Stomach (tissue), 8 donors: ENCODE measurements at regions not wholly inside any gene's neighbourhood (a gene's known extent, or its start where the extent isn't known, plus 50 kb on each side); places are given as distances from the start of the nearest gene placed in this dataset.

Experiments
- DNase-seq, 2 donors: peaks; one replicate each; pipeline versions ENCODE4 v3.0.0 to v3.0.0-alpha.2; 2013 to 2019
- H3K27ac ChIP-seq, 5 donors: fragments of 200-600 bp in 4 of 5; sonication (generic) in 4 of 5; one replicate each; pipeline ENCODE4 v1.5.1; 2013 to 2019; ENCODE audit warnings: mild to moderate bottlenecking in 1 of 5, moderate library complexity in 1 of 5
- H3K27me3 ChIP-seq, 3 donors: fragments of 200-600 bp; sonication (generic); one replicate each; pipeline ENCODE4 v1.5.1; 2017 to 2019; ENCODE audit warnings: mixed run types in 1 of 3
- H3K36me3 ChIP-seq, 4 donors: fragments of 200-600 bp; sonication (generic); 1 replicate in 3 of 4; 2 replicates in 1 of 4; pipeline ENCODE4 v1.5.1; 2016 to 2019
- H3K4me1 ChIP-seq, 4 donors: fragments of 200-600 bp; sonication (generic); one replicate each; pipeline ENCODE4 v1.5.1; 2016 to 2019
- H3K4me3 ChIP-seq, 4 donors: fragments of 200-600 bp; sonication (generic) in 3 of 4; one replicate each; pipeline ENCODE4 v1.5.1; 2016 to 2019; ENCODE audit warnings: mild to moderate bottlenecking in 1 of 4
- H3K9me3 ChIP-seq, 4 donors: fragments of 200-600 bp; sonication (generic); one replicate each; pipeline ENCODE4 v1.5.1; 2016 to 2019
- EP300 ChIP-seq: sonication (generic); formaldehyde crosslinking; IDR thresholded peaks from one replicate; pipeline ENCODE4 v1.6.1; 2017; ENCODE audit warnings: antibody characterized with exemption
- POLR2A ChIP-seq, 4 donors: fragments of 450-650 bp; IDR thresholded peaks; one replicate each; pipeline ENCODE4 v1.6.1; 2016; ENCODE audit warnings: antibody characterized with exemption in 4 of 4, control low read depth in 2 of 4, mild to moderate bottlenecking in 1 of 4, moderate library complexity in 1 of 4
- POLR2AphosphoS5 ChIP-seq, 3 donors: sonication (generic); formaldehyde crosslinking; IDR thresholded peaks; one replicate each; pipeline ENCODE4 v1.6.1; 2016; ENCODE audit warnings: antibody characterized with exemption in 3 of 3
- WGBS, 5 donors: extraction: QIAGEN DNeasy Blood & Tissue Kit in 3 of 5; methylation state at CpG; one replicate each; pipeline versions ENCODE4 v1.1.5 to v1.1.7; 2013 to 2018; 5-methylcytosine and 5-hydroxymethylcytosine counted together
- intact Hi-C: fragments of 100-400 bp; cut with DNase I; formaldehyde crosslinking; loops from one replicate; pipeline ENCODE4 v1.15.1; 2023; ENCODE audit warnings: low total_unique reads
- TF ChIP-seq, protein P1 (sequence below), 7 experiments: fragments of 450-650 bp in 4 of 7; fragments of 200-600 bp in 3 of 7; sonication (generic) in 3 of 7; IDR thresholded peaks; one replicate each; pipeline ENCODE4 v1.5.1; 2016 to 2019; ENCODE audit warnings: antibody characterized with exemption in 7 of 7, control low read depth in 2 of 7, mild to moderate bottlenecking in 1 of 7
- donor health status: healthy with polysubstance abuse.
- donor health status: Bipolar disorder and iron deficiency.
- donor health status: healthy.

DNA sequence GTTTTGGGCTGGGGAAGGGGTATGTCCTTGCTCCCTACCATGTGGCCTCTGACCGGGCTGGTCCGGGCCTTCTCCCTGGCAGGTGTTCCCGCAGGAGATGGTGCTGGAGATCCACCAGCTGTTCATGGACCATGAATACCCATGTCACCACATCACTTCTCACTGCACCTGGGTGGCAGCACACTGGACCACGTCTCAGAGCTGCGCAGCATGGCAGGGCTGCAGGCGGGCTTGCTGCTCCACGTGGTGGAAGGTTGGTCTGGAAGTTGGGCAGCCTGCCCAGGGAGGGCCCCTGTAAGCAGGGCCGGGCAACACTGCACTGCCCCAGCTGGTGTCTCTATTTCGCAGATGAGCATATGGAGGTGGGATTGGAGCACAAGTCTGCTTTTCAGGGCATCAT, 169.5 kb upstream of the ZNF267 start:
- 88 to 96% (median 95%) methylated on average over 6 to 9 of the region's 9 CpGs for WGBS, 5 donors
- Histone ChIP-seq H3K4me1 (peaks cover 7 to 22% (median 16%) of the 10 kb centered on the region in 4 donors), H3K4me3 (no peak overlapping the region), H3K27me3 (no peaks in the 10 kb centered on the region), H3K9me3 (no peaks in the 10 kb centered on the region), H3K36me3 (peaks cover 55 to 68% (median 64%) of the 10 kb centered on the region in 4 donors), H3K27ac (no peak overlapping the region)
- TF ChIP-seq POLR2A (IDR thresholded peaks at IDR 0.05) (no peak), POLR2AphosphoS5 (IDR thresholded peaks at IDR 0.05) (no peak), EP300 (no peak)
- TF ChIP-seq, protein P1, sequence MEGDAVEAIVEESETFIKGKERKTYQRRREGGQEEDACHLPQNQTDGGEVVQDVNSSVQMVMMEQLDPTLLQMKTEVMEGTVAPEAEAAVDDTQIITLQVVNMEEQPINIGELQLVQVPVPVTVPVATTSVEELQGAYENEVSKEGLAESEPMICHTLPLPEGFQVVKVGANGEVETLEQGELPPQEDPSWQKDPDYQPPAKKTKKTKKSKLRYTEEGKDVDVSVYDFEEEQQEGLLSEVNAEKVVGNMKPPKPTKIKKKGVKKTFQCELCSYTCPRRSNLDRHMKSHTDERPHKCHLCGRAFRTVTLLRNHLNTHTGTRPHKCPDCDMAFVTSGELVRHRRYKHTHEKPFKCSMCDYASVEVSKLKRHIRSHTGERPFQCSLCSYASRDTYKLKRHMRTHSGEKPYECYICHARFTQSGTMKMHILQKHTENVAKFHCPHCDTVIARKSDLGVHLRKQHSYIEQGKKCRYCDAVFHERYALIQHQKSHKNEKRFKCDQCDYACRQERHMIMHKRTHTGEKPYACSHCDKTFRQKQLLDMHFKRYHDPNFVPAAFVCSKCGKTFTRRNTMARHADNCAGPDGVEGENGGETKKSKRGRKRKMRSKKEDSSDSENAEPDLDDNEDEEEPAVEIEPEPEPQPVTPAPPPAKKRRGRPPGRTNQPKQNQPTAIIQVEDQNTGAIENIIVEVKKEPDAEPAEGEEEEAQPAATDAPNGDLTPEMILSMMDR (IDR thresholded peaks at IDR 0.05) = no peak
- DNase-seq = no peak
- intact Hi-C loops = no loop called here

DNA sequence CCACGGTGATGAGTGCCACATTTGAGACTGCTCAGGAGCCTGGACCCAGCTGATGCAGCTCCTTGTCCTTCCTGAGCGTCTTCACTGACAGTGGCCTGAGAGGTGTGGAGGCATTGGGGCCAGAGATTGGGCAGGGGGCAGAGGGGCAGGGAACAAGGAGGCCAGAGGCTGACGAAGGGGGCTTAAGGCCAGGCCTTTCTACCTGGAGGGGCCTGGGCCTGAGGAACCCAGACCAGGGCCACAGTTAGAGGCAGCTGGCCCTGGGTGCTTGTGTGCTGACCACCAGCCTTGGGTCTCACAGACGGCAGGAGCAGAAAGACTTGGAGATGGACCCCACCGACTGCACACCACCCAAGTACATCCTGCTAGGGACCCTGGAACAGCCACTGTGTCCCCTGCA, 168.2 kb upstream of the ZNF267 start:
- H3K27ac ChIP-seq = no peak overlapping the region
- peaks cover 55 to 74% (median 73%) of the 10 kb centered on the region in 4 donors for H3K36me3 ChIP-seq
- WGBS, 5 donors = 86 to 97% (median 95%) methylated on average over 3 to 5 of the region's 5 CpGs
- intact Hi-C loops = no loop called here
- no peak for DNase-seq
- H3K4me3 ChIP-seq = no peak overlapping the region
- H3K4me1 ChIP-seq = peaks cover 7 to 16% (median 14%) of the 10 kb centered on the region in 4 donors
- H3K27me3 ChIP-seq = no peaks in the 10 kb centered on the region
- TF ChIP-seq POLR2A (IDR thresholded peaks at IDR 0.05) (no peak), POLR2AphosphoS5 (IDR thresholded peaks at IDR 0.05) (no peak), EP300 (no peak)
- TF ChIP-seq, protein P1 (IDR thresholded peaks at IDR 0.05) = no peak
- no peaks in the 10 kb centered on the region for H3K9me3 ChIP-seq

DNA sequence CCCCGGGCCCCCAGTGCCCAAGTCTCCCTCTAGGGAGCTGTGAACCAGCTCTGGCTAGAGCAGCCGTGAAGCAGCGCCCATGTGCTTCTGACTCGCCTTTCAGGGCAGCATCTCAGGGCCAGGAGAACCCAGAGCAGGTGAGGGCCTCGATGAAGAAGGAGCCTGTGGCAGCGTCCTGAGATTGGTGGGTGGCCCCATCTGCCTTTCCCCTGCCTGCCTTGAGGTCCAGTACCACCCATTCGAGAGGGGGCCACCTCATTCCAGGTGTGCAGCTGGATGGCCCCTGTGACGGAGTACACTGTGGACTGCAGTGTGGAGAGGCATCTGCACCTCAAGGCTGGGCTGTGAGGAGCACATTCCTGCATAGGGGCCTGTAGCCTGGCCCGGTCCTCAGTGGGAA, 167.3 kb upstream of the ZNF267 start:
- TF ChIP-seq POLR2AphosphoS5 (IDR thresholded peaks at IDR 0.05) = no peak
- no peak for TF ChIP-seq EP300
- TF ChIP-seq, protein P1 (IDR thresholded peaks at IDR 0.05) = no peak
- TF ChIP-seq POLR2A (IDR thresholded peaks at IDR 0.05) = no peak
- DNase-seq = no peak
- Histone ChIP-seq H3K4me3 (no peak overlapping the region), H3K36me3 (peaks cover 55 to 74% (median 73%) of the 10 kb centered on the region in 4 donors), H3K9me3 (no peaks in the 10 kb centered on the region), H3K27ac (no peak overlapping the region), H3K4me1 (peaks cover 6 to 9% (median 9%) of the 10 kb centered on the region in 4 donors), H3K27me3 (no peaks in the 10 kb centered on the region)
- WGBS, 5 donors = 80 to 91% (median 86%) methylated on average over 4 to 9 of the region's 9 CpGs
- intact Hi-C loops = no loop called here

DNA sequence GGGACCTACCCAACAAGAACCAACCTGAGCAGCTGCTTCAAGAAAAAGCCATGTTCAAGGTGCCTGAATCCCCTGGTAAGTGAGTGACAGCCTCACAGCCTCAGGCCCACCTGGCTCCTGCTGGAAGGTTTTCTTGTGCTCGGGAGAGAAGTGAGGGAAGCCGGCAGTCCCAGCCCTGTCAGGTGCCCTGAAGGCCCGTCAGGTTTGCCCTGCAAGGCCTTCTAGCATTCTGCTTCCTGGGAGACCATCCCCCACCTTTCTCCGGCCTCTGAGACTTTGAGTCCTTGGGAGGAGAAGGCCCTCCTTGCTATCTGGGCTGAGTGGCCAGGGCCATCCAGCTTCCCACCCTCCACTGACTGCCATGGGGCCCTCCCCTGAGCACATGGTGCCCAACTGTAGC, 166.7 kb upstream of the ZNF267 start:
- no peak overlapping the region for H3K4me3 ChIP-seq
- WGBS, 5 donors = 86 to 100% (median 94%) methylated on average over 4 of the region's 4 CpGs
- TF ChIP-seq, protein P1 (IDR thresholded peaks at IDR 0.05) = no peak
- TF ChIP-seq POLR2AphosphoS5 (IDR thresholded peaks at IDR 0.05) (no peak), EP300 (no peak), POLR2A (IDR thresholded peaks at IDR 0.05) (no peak)
- intact Hi-C loops = no loop called here
- H3K9me3 ChIP-seq = no peaks in the 10 kb centered on the region
- no peak for DNase-seq
- peaks cover under 1 to 3% (median 3%) of the 10 kb centered on the region in 4 donors for H3K4me1 ChIP-seq
- H3K27ac ChIP-seq = no peak overlapping the region
- H3K36me3 ChIP-seq = peaks cover 55 to 74% (median 73%) of the 10 kb centered on the region in 4 donors
- no peaks in the 10 kb centered on the region for H3K27me3 ChIP-seq
